Erythroblast (primary cell): ENCODE measurements at regions not wholly inside any gene's neighbourhood (a gene's known extent, or its start where the extent isn't known, plus 50 kb on each side); places are given as distances from the start of the nearest gene placed in this dataset.
"Not testable (repeated sequence)": the region's sequence is repeated elsewhere in the genome, so short reads cannot be mapped to it uniquely, and the experiment has no call there.

Source experiments
- GATA1 ChIP-seq: IDR thresholded peaks from 2 replicates; pipeline ENCODE4 v1.6.1; 2011; ENCODE audit warnings: low read depth, mild to moderate bottlenecking, control low read depth, low read length, moderate library complexity
- POLR2A ChIP-seq: IDR thresholded peaks from 2 replicates; pipeline ENCODE4 v1.6.1; 2011; ENCODE audit warnings: mild to moderate bottlenecking, low read length

DNA sequence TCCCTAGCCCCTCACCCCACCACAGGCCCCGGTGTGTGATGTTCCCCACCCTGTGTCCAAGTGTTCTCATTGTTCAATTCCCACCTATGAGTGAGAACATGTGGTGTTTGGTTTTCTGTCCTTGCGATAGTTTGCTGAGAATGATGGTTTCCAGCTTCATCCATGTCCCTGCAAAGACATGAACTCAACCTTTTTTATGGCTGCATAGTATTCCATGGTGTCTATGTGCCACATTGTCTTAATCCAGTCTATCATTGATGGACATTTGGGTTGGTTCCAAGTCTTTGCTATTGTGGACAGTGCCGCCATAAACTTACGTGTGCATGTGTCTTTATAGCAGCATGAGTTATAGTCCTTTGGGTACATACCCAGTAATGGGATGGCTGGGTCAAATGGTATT is 232.1 kb downstream of the ASMT start:
- not testable (repeated sequence) for TF ChIP-seq POLR2A, GATA1
